Neural cell (in vitro differentiated cells): ENCODE measurements at regions not wholly inside any gene's neighbourhood (a gene's known extent, or its start where the extent isn't known, plus 50 kb on each side); places are given as distances from the start of the nearest gene placed in this dataset.

Experiments
- RAD21 ChIP-seq: fragments of 450-650 bp; conservative IDR thresholded peaks from 2 replicates; pipeline ENCODE4 v1.6.1; 2014; ENCODE audit warnings: antibody characterized with exemption, mild to moderate bottlenecking, moderate library complexity
- TF ChIP-seq, protein P1 (sequence below): IDR thresholded peaks from 2 replicates; pipeline ENCODE4 v1.6.1; 2012; ENCODE audit warnings: borderline replicate concordance
- TF ChIP-seq, protein P2 (sequence below): fragments of 450-650 bp; IDR thresholded peaks from 2 replicates; pipeline ENCODE4 v1.5.1; 2014; ENCODE audit warnings: antibody characterized with exemption, mild to moderate bottlenecking, moderate library complexity; ENCODE audit not compliant: poor library complexity, severe bottlenecking

DNA sequence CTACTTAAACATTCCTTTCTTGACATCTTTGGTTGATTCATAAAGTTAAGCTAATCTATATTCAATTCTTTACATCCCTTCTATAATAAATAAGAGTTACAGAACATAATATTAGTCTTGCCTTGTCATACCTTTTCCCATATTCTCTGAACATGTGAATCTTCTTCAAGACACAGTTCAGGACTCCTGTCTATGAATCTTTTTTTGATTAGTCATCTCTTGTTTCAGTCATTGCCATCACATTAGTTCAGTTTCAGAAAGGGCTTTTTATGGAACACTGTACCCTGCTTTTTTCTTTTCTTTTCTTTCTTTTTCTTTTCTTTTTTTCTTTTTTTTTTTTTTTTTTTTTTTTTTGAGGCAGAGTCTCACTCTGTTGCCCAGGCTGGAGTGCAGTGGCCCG lies 181.2 kb downstream of the UBE2E3 start:
- TF ChIP-seq, protein P1, sequence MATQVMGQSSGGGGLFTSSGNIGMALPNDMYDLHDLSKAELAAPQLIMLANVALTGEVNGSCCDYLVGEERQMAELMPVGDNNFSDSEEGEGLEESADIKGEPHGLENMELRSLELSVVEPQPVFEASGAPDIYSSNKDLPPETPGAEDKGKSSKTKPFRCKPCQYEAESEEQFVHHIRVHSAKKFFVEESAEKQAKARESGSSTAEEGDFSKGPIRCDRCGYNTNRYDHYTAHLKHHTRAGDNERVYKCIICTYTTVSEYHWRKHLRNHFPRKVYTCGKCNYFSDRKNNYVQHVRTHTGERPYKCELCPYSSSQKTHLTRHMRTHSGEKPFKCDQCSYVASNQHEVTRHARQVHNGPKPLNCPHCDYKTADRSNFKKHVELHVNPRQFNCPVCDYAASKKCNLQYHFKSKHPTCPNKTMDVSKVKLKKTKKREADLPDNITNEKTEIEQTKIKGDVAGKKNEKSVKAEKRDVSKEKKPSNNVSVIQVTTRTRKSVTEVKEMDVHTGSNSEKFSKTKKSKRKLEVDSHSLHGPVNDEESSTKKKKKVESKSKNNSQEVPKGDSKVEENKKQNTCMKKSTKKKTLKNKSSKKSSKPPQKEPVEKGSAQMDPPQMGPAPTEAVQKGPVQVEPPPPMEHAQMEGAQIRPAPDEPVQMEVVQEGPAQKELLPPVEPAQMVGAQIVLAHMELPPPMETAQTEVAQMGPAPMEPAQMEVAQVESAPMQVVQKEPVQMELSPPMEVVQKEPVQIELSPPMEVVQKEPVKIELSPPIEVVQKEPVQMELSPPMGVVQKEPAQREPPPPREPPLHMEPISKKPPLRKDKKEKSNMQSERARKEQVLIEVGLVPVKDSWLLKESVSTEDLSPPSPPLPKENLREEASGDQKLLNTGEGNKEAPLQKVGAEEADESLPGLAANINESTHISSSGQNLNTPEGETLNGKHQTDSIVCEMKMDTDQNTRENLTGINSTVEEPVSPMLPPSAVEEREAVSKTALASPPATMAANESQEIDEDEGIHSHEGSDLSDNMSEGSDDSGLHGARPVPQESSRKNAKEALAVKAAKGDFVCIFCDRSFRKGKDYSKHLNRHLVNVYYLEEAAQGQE = no peak
- TF ChIP-seq, protein P2, sequence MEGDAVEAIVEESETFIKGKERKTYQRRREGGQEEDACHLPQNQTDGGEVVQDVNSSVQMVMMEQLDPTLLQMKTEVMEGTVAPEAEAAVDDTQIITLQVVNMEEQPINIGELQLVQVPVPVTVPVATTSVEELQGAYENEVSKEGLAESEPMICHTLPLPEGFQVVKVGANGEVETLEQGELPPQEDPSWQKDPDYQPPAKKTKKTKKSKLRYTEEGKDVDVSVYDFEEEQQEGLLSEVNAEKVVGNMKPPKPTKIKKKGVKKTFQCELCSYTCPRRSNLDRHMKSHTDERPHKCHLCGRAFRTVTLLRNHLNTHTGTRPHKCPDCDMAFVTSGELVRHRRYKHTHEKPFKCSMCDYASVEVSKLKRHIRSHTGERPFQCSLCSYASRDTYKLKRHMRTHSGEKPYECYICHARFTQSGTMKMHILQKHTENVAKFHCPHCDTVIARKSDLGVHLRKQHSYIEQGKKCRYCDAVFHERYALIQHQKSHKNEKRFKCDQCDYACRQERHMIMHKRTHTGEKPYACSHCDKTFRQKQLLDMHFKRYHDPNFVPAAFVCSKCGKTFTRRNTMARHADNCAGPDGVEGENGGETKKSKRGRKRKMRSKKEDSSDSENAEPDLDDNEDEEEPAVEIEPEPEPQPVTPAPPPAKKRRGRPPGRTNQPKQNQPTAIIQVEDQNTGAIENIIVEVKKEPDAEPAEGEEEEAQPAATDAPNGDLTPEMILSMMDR = no peak
- TF ChIP-seq RAD21 = no peak
